Activated T-cell treated with anti-CD3 and anti-CD28 coated beads for 1 hour (primary cell): ENCODE measurements at regions not wholly inside any gene's neighbourhood (a gene's known extent, or its start where the extent isn't known, plus 50 kb on each side); places are given as distances from the start of the nearest gene placed in this dataset.
"Not testable (repeated sequence)": the region's sequence is repeated elsewhere in the genome, so short reads cannot be mapped to it uniquely, and the experiment has no call there.

Experiments
- DNase-seq: peaks from one replicate; pipeline ENCODE4 v3.0.0-alpha.2; 2020; ENCODE audit warnings: low read depth

DNA sequence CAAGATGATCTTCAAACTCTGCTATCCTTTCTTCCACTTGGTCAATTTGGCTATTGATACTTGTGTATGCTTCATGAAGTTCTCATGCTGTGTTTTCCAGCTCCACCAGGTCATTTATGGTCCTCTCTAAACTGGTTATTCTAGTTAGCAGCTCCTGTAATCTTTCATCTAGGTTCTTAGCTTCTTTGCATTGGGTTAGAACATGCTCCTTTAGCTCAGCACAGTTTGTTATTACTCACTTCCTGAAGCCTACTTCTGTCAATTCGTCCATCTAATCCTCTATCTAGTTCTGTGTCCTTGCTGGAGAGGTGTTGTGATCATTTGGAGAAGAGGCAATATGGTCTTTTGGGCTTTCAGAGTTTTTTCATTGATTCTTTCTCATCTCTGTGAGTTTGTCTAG lies 430.2 kb upstream of the ACVR2A start:
- not testable (repeated sequence) for DNase-seq

DNA sequence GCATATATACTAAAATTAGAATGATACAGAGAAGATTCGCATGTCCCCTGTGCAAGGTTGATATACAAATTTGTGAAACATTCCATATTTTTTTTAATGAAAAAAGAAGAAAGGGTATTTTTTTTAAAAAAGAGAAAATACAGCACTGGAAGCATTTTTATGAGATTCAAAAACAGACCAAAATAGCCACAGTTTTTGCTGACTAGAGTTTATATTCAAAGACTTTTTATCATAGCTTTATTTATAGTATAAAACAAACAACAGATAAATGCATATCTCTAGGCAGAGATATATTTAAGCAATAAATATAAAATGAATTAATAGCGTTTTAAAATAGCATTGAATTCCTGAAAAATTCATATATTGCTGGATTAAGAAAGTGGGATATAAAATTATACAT lies 436.5 kb upstream of the ACVR2A start:
- no peak for DNase-seq

GRCh38 chr2:147405651-147406050 lies 439.2 kb upstream of the ACVR2A start:
- no peak for DNase-seq

DNA sequence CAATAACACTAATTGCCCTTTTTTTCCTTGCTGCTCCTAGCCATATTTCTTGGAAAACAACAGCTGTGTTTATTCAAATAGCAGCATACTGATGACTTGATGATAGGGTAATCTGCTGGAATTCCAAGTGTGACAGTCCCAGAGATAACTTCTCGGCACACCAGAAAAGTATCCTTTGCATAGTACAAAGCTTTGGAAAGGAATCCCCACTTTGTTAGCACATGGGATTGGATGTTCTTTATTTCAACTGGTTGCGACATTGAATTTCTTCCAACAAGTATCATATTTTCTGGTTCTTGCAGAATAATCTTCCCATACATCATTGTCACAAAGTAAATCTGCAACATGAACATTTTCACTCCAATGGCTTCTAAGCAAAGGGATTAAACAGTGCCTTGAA lies 445.8 kb upstream of the ACVR2A start:
- no peak for DNase-seq

- DNase-seq: no peak
Measured at GRCh38 chr2:147398301-147398700, 446.5 kb upstream of the ACVR2A start.

DNA sequence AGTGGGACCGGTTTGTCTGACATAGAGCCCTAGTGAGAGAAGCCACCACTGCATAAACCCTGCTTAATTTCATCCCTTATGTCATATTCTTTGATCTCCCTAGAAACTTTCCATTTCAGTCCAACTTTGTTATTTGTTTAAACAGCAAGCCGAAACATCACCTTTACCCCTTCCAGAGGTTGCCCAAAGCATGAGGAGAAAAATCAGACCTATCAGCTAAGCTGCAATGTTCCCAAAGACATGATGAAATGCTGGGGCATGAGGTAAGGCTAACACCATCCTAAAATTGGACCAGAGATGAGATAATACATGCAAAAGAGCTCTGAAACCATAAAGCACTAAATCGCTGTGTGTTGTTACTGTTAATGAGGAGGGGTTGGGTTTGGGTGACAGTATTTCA lies 447.9 kb upstream of the ACVR2A start:
- DNase-seq: no peak

- no peak for DNase-seq
Measured at GRCh38 chr2:147394179-147394790, 450.5 kb upstream of the ACVR2A start.

GRCh38 chr2:147392180-147392579 lies 452.6 kb upstream of the ACVR2A start:
- no peak for DNase-seq

DNA sequence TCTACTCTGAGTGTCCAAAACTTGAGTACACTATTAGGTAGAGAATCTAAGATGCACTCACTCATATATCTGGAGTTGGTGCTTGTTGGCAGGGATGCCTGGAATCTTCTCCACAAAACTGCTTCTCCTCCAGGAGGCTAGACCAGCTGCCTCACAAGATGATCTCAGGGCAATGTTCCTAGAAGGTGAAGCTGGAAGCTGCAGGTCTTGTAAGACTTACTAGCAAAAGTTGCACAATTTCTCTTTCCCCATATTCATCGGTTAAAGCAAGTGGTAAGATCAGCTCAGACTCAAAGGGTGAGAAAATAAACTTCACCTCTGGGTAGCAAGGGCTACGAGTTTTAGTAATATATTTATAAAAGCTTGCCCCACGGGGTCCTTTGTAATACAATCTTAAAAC lies 454.4 kb upstream of the ACVR2A start:
- no peak for DNase-seq

GRCh38 chr2:147389218-147389617 lies 455.6 kb upstream of the ACVR2A start:
- no peak for DNase-seq

DNA sequence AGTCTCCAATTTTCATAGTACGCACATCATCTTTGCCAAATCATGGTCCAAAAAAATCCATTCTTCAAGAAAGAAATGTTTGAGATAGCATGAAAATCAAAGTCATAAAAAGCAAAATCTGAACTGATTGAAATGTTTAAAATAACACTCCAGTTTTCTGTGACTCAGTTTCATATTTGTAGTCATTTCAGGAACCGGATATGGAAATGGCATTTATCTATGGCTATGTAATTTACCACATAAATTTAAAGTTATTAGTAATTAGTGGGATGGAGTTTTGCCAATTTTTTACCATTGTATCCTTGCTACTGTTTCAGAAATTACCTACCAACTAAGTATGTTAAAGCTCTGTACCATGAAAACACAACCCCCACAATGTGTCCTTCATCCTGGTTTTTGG lies 456.6 kb upstream of the ACVR2A start:
- DNase-seq: no peak

DNA sequence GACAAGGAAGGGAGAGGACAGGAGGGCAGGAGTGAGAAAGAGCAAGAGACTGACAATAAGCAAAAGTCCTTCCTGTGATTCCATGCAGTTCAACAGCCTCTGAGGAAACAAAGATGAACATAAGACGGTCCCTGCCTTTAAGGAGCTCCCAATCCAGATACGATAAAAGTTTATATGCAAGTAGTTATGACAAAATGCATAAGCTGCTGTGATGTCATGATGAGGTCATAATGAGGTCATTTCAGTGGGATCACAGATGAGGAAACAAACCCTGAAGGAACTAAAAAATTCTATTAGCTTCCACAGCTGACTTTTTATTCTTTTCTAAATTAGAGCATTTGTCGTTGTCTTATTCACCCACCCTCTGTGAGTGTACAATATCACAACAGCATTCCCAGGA lies 458.5 kb upstream of the ACVR2A start:
- DNase-seq: no peak

DNA sequence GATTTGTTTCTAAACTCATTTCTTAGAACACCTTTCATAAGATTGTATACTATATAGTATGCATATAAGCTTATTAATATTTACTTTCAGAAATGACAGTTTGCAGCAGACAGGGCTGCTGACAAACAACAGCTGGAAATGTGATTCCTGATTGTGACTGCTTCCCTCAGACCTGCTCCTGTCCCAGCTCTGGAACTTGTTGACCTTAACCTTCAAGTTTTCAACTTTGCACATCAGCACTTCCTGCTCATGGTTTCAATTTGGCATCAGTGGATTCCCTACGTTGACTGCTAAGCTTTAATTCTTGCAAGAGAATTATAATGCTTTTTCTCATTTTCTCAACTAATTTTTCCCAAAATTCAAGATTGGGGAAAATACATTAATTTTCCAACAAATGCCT lies 459.2 kb upstream of the ACVR2A start:
- DNase-seq: no peak

GRCh38 chr2:147384659-147385058 lies 460.2 kb upstream of the ACVR2A start:
- no peak for DNase-seq

- DNase-seq: no peak
Measured at GRCh38 chr2:147382322-147382948, 462.4 kb upstream of the ACVR2A start.

GRCh38 chr2:147378403-147378802 lies 466.4 kb upstream of the ACVR2A start:
- DNase-seq: no peak

- DNase-seq: no peak
Measured at GRCh38 chr2:147375073-147375472, 469.8 kb upstream of the ACVR2A start.

DNA sequence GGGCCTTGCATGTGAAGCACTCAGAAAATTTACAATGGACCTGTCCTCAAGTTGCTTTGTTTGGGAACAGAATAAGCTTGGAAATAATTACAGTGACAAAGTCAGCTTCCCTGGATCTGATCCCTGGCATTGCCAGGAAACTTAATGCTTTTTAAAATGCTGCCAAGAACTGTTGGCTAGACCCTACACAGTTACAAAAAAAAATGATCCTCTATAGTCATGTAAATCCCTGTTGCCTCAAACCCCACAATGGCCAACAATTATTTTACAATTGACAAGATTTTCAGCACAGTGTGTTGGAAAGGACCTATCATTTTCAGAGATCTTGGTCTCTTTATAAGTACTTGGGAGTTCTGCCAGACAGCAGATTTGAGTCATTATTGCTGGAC lies 470.4 kb upstream of the ACVR2A start:
- DNase-seq: no peak

DNA sequence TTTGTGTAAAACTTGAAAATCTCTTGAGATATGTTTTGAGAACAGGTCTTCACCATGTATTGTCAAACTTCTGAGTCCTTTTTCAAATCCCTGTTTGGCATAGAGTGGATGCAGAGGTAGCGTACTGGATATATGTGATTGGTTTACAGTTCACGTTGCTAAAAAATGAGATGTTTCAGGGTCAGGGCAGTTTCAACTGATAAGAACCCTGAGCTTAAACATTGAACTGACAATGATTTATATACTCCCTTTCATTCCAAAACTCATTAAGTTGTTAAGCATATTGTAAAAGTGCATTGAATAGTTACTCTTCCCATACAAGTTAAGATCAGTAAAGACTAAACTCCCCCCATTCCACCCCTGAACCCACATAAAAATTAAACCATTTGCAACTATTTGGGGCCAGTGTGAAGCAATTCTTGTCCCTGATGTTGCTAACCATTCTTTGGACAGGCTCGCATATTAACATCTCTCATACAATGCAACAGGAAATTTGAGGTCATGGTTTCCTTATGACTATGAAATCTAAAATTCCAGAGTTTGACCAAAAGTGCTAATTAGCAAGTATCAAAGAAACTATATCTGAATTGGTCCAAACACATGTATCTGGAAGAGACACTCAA lies 470.9 kb upstream of the ACVR2A start:
- no peak for DNase-seq

GRCh38 chr2:147368306-147368705 lies 476.5 kb upstream of the ACVR2A start:
- no peak for DNase-seq

GRCh38 chr2:147366279-147366678 lies 478.6 kb upstream of the ACVR2A start:
- DNase-seq: no peak

- no peak for DNase-seq
Measured at GRCh38 chr2:147365622-147366021, 479.2 kb upstream of the ACVR2A start.

- DNase-seq: no peak
Measured at GRCh38 chr2:147364597-147364996, 480.2 kb upstream of the ACVR2A start.

DNA sequence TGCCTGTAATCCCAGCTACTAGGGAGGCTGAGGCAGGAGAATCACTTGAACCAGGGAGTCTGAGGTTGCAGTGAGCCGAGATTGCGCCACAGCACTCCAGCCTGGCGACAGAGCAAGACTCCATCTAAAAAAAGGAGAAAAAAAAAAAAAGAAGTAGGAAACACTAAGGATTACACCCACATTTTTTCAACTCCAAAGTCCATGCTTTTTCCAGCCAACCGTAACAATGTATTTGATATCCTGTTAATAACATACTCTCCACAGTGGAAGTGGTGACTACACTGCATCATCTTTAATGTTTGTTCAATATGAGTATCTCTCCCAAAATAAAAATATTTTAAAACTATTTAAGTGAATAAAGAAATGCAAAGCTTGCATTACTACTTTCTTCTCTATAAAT lies 481.6 kb upstream of the ACVR2A start:
- no peak for DNase-seq
